Muscle layer of duodenum (tissue), 2 donors: ENCODE measurements at regions not wholly inside any gene's neighbourhood (a gene's known extent, or its start where the extent isn't known, plus 50 kb on each side); places are given as distances from the start of the nearest gene placed in this dataset.

ENCODE experiments used
- H3K27ac ChIP-seq: one replicate; pipeline ENCODE4 v1.7.0; 2013; ENCODE audit warnings: mild to moderate bottlenecking, low read length
- H3K27me3 ChIP-seq: one replicate; pipeline ENCODE4 v1.7.0; 2013; ENCODE audit warnings: low read depth, mild to moderate bottlenecking, control low read depth, low read length
- H3K36me3 ChIP-seq, 2 donors: one replicate each; pipeline ENCODE4 v1.7.0; 2013; ENCODE audit warnings: low read length in 2 of 2, control low read depth in 1 of 2, mild to moderate bottlenecking in 1 of 2; ENCODE audit not compliant: insufficient read depth in 2 of 2, control insufficient read depth in 1 of 2
- H3K4me1 ChIP-seq, 2 donors: one replicate each; pipeline ENCODE4 v1.7.0; 2013; ENCODE audit warnings: low read length in 2 of 2, mild to moderate bottlenecking in 2 of 2, control low read depth in 1 of 2, moderate library complexity in 1 of 2; ENCODE audit not compliant: insufficient read depth in 2 of 2, control insufficient read depth in 1 of 2
- H3K4me3 ChIP-seq, 2 donors: one replicate each; pipeline ENCODE4 v1.7.0; 2013; ENCODE audit warnings: low read length in 2 of 2, low read depth in 1 of 2, mild to moderate bottlenecking in 1 of 2
- H3K9me3 ChIP-seq, 2 donors: one replicate each; pipeline ENCODE4 v1.7.0; 2013; ENCODE audit warnings: low read length in 2 of 2, control low read depth in 1 of 2, mild to moderate bottlenecking in 1 of 2; ENCODE audit not compliant: control insufficient read depth in 1 of 2
- donor health status: healthy.

- no peak overlapping the region for H3K4me3 ChIP-seq
- no peaks in the 10 kb centered on the region for H3K36me3 ChIP-seq
- no peaks in the 10 kb centered on the region for H3K27me3 ChIP-seq
- H3K27ac ChIP-seq, result no peak overlapping the region
- peaks cover 0 to 17% of the 10 kb centered on the region in 2 donors for H3K4me1 ChIP-seq
- no peaks in the 10 kb centered on the region for H3K9me3 ChIP-seq
These were observed 254.5 kb upstream of the CAND1 start for GRCh38 chr12:67014642-67015041.

GRCh38 chr12:67018105-67018504 lies 251.1 kb upstream of the CAND1 start:
- Histone ChIP-seq H3K27ac (no peak overlapping the region), H3K36me3 (no peaks in the 10 kb centered on the region), H3K4me3 (no peak overlapping the region), H3K4me1 (peaks cover 0 to 20% of the 10 kb centered on the region in 2 donors), H3K27me3 (no peaks in the 10 kb centered on the region), H3K9me3 (no peaks in the 10 kb centered on the region)

GRCh38 chr12:67019070-67019469 lies 250.1 kb upstream of the CAND1 start:
- Histone ChIP-seq H3K36me3 (no peaks in the 10 kb centered on the region), H3K4me3 (no peak overlapping the region), H3K27me3 (no peaks in the 10 kb centered on the region), H3K4me1 (peaks cover 0 to 14% of the 10 kb centered on the region in 2 donors), H3K9me3 (no peaks in the 10 kb centered on the region), H3K27ac (no peak overlapping the region)

- peaks cover 0 to 5% of the 10 kb centered on the region in 2 donors for H3K4me1 ChIP-seq
- no peak overlapping the region for H3K27ac ChIP-seq
- H3K36me3 ChIP-seq, result no peaks in the 10 kb centered on the region
- no peak overlapping the region for H3K4me3 ChIP-seq
- no peaks in the 10 kb centered on the region for H3K27me3 ChIP-seq
- no peaks in the 10 kb centered on the region for H3K9me3 ChIP-seq
These were observed 243.5 kb upstream of the CAND1 start for GRCh38 chr12:67025543-67026114.

- Histone ChIP-seq H3K27me3 (no peaks in the 10 kb centered on the region), H3K4me3 (no peak overlapping the region), H3K4me1 (peaks cover 0 to 5% of the 10 kb centered on the region in 2 donors), H3K27ac (no peak overlapping the region), H3K36me3 (no peaks in the 10 kb centered on the region), H3K9me3 (no peaks in the 10 kb centered on the region)
These were observed 242.5 kb upstream of the CAND1 start for GRCh38 chr12:67026487-67027246.

GRCh38 chr12:67028529-67028928 lies 240.6 kb upstream of the CAND1 start:
- Histone ChIP-seq H3K27me3 (no peaks in the 10 kb centered on the region), H3K9me3 (no peaks in the 10 kb centered on the region), H3K27ac (no peak overlapping the region), H3K4me1 (peaks cover 0 to 5% of the 10 kb centered on the region in 2 donors), H3K4me3 (no peak overlapping the region), H3K36me3 (no peaks in the 10 kb centered on the region)

- no peak overlapping the region for H3K4me3 ChIP-seq
- no peaks in the 10 kb centered on the region for H3K27me3 ChIP-seq
- no peaks in the 10 kb centered on the region for H3K36me3 ChIP-seq
- no peak overlapping the region for H3K27ac ChIP-seq
- H3K9me3 ChIP-seq, result no peaks in the 10 kb centered on the region
- H3K4me1 ChIP-seq, result peaks cover 0 to 24% of the 10 kb centered on the region in 2 donors
These were observed 234.9 kb upstream of the CAND1 start for GRCh38 chr12:67034110-67034879.

- Histone ChIP-seq H3K27ac (no peak overlapping the region), H3K27me3 (no peaks in the 10 kb centered on the region), H3K36me3 (no peaks in the 10 kb centered on the region), H3K4me3 (no peak overlapping the region), H3K9me3 (no peaks in the 10 kb centered on the region), H3K4me1 (peaks cover 0 to 31% of the 10 kb centered on the region in 2 donors)
These were observed 234.0 kb upstream of the CAND1 start for GRCh38 chr12:67035121-67035520.

- Histone ChIP-seq H3K4me1 (peaks cover 0 to 50% of the 10 kb centered on the region in 2 donors), H3K27ac (no peak overlapping the region), H3K36me3 (no peaks in the 10 kb centered on the region), H3K9me3 (no peaks in the 10 kb centered on the region), H3K27me3 (no peaks in the 10 kb centered on the region), H3K4me3 (no peak overlapping the region)
These were observed 230.7 kb upstream of the CAND1 start for GRCh38 chr12:67038486-67038885.

GRCh38 chr12:67039995-67040860 lies 228.9 kb upstream of the CAND1 start:
- Histone ChIP-seq H3K4me3 (no peak overlapping the region), H3K27me3 (no peaks in the 10 kb centered on the region), H3K36me3 (no peaks in the 10 kb centered on the region), H3K27ac (no peak overlapping the region), H3K4me1 (peaks cover 0 to 54% of the 10 kb centered on the region in 2 donors), H3K9me3 (no peaks in the 10 kb centered on the region)

- Histone ChIP-seq H3K4me3 (no peak overlapping the region), H3K9me3 (no peaks in the 10 kb centered on the region), H3K4me1 (peaks cover 0 to 53% of the 10 kb centered on the region in 2 donors)
These were observed 228.4 kb upstream of the CAND1 start for GRCh38 chr12:67040861-67041137.

More at GRCh38 chr12:67040861-67041137, 228.4 kb upstream of the CAND1 start:
- Histone ChIP-seq H3K36me3 (no peaks in the 10 kb centered on the region), H3K27me3 (no peaks in the 10 kb centered on the region), H3K27ac (no peak overlapping the region)
